ENCODE measurements at regions not wholly inside any gene's neighbourhood (a gene's known extent, or its start where the extent isn't known, plus 50 kb on each side); places are given as distances from the start of the nearest gene placed in this dataset.

GRCh38 chr1:192732787-192733186 lies 76.1 kb upstream of the RGS2 start:
- DNase-seq: no peak
- Mint-ChIP-seq H3K9me3 (no peaks in the 10 kb centered on the region), H3K27me3 (ENCODE audit: insufficient read depth) (no peaks in the 10 kb centered on the region; the same call in 1 of the 2 replicates), H3K27ac (no peak overlapping the region), H3K4me1 (ENCODE audit: low read depth) (peaks cover 5% of the 10 kb centered on the region; the same call in 1 of the 2 replicates), H3K4me3 (no peak overlapping the region), H3K36me3 (ENCODE audit: low read depth) (no peaks in the 10 kb centered on the region)
- TF ChIP-seq CTCF (IDR thresholded peaks at IDR 0.05): peak; percentile 54

GRCh38 chr1:192735298-192735915 lies 73.4 kb upstream of the RGS2 start:
- Mint-ChIP-seq H3K4me3 (no peak overlapping the region), H3K9me3 (no peaks in the 10 kb centered on the region), H3K4me1 (ENCODE audit: low read depth) (peaks cover 5% of the 10 kb centered on the region; the same call in 1 of the 2 replicates), H3K36me3 (ENCODE audit: low read depth) (no peaks in the 10 kb centered on the region), H3K27ac (no peak overlapping the region), H3K27me3 (ENCODE audit: insufficient read depth) (no peaks in the 10 kb centered on the region; the same call in 1 of the 2 replicates)
- DNase-seq: no peak
- no peak for TF ChIP-seq CTCF (IDR thresholded peaks at IDR 0.05)

- H3K9me3 Mint-ChIP-seq: peaks cover 11% of the 10 kb centered on the region
- no peak for TF ChIP-seq CTCF (IDR thresholded peaks at IDR 0.05)
- no peak overlapping the region for H3K4me3 Mint-ChIP-seq
- H3K36me3 Mint-ChIP-seq (ENCODE audit: low read depth): no peaks in the 10 kb centered on the region
- peaks cover 5% of the 10 kb centered on the region; the same call in 1 of the 2 replicates for H3K4me1 Mint-ChIP-seq (ENCODE audit: low read depth)
- H3K27ac Mint-ChIP-seq: no peak overlapping the region
- no peak for DNase-seq
- H3K27me3 Mint-ChIP-seq (ENCODE audit: insufficient read depth): no peaks in the 10 kb centered on the region
These were observed 71.5 kb upstream of the RGS2 start for GRCh38 chr1:192737306-192737705.

DNA sequence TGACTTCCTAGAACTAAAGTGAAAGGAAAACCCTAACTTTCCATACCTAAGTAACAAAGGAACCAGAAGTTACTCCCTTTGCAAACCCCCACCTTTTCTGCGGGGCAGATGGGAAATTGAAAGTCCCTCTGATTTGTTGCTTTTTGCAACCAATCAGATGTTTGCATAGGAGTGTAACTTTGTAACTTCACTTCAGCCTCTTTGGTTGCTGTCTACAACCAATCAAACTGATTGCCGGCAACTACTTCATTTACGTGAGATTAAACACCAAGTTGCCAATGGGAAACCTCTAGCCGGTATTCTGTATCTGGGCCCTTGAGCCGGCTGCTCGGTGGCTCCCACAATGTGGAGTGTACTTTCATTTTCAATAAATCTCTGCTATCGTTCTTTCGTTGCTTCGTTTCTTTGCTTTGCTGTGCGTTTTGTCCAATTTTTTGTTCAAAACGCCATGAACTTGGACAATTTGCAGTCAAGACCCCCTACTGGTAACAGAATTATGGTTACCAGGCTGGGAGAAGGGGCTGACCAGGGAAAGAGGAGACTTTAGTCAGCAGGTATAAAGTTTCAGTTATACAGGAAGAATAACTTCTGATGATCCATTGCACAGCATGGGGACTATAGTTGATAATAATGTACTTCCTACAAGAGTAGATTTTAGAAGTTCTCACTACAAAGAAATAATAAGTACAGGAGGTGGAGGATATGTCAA lies 69.2 kb upstream of the RGS2 start:
- TF ChIP-seq CTCF (IDR thresholded peaks at IDR 0.05): no peak
- Mint-ChIP-seq H3K27ac (no peak overlapping the region), H3K36me3 (ENCODE audit: low read depth) (no peaks in the 10 kb centered on the region), H3K4me3 (no peak overlapping the region), H3K4me1 (ENCODE audit: low read depth) (peaks cover 5% of the 10 kb centered on the region; the same call in 1 of the 2 replicates), H3K27me3 (ENCODE audit: insufficient read depth) (no peaks in the 10 kb centered on the region), H3K9me3 (peaks cover 11% of the 10 kb centered on the region)
- DNase-seq: no peak

GRCh38 chr1:192740214-192740613 lies 68.6 kb upstream of the RGS2 start:
- Mint-ChIP-seq H3K36me3 (ENCODE audit: low read depth) (no peaks in the 10 kb centered on the region), H3K4me3 (no peak overlapping the region), H3K27ac (no peak overlapping the region), H3K9me3 (peaks cover 11% of the 10 kb centered on the region), H3K27me3 (ENCODE audit: insufficient read depth) (no peaks in the 10 kb centered on the region), H3K4me1 (ENCODE audit: low read depth) (peaks cover 5% of the 10 kb centered on the region; the same call in 1 of the 2 replicates)
- TF ChIP-seq CTCF (IDR thresholded peaks at IDR 0.05): no peak
- no peak for DNase-seq

All from HFFc6 (cell line).